IMR-90 (cell line): ENCODE measurements at regions not wholly inside any gene's neighbourhood (a gene's known extent, or its start where the extent isn't known, plus 50 kb on each side); places are given as distances from the start of the nearest gene placed in this dataset.

Experiments
- ATAC-seq: fragments of 200-7000 bp; cut with Tn5 transposase; 2 replicates; pipeline ENCODE4 v1.9.1; 2020; ENCODE audit warnings: low read depth, mild to moderate bottlenecking, moderate library complexity
- BruUV-seq: library from RNA; stranded (reverse); fragments of 400-500 nt; replicated peaks from 2 replicates; lab custom pipeline; 2021; lab: Mats Ljungman, UMichigan
- CTCF ChIA-PET: fragments of 300-600 bp; formaldehyde crosslinking; extraction: SDS; loops from one replicate; lab custom pipeline; 2021; ENCODE audit warnings: antibody characterized with exemption; lab: Yijun Ruan, JAX
- POLR2A ChIA-PET: fragments of 300-600 bp; sonication (Branson Sonifier 250); formaldehyde crosslinking; loops from one replicate; lab custom pipeline; 2022; ENCODE audit warnings: antibody characterized with exemption; ENCODE audit not compliant: unreplicated experiment; lab: Charles Lee
- DNase-seq: peaks from one replicate; pipeline ENCODE4 v3.0.0; 2013
- H2AFZ ChIP-seq: replicated peaks from 2 replicates; pipeline ENCODE3; 2013; ENCODE audit warnings: low read length, mild to moderate bottlenecking; ENCODE audit not compliant: poor library complexity
- H2AK5ac ChIP-seq: 2 replicates; pipeline ENCODE4 v1.6.1; 2013; ENCODE audit warnings: low read depth, low read length, inconsistent platforms
- H2AK9ac ChIP-seq: replicated peaks from 2 replicates; pipeline ENCODE3; 2013; ENCODE audit warnings: mild to moderate bottlenecking, low read depth, low read length, moderate library complexity; ENCODE audit not compliant: poor library complexity
- H2BK120ac ChIP-seq: 2 replicates; pipeline ENCODE4 v1.6.1; 2013; ENCODE audit warnings: low read depth, low read length, inconsistent platforms
- H2BK15ac ChIP-seq: 3 replicates; pipeline ENCODE4 v1.6.1; 2013; ENCODE audit warnings: low read depth, low read length, inconsistent platforms
- H2BK20ac ChIP-seq: 2 replicates; pipeline ENCODE4 v1.6.1; 2013; ENCODE audit warnings: low read depth, mild to moderate bottlenecking, inconsistent platforms, low read length, moderate library complexity
- H2BK5ac ChIP-seq: 2 replicates; pipeline ENCODE4 v1.6.1; 2013; ENCODE audit warnings: mild to moderate bottlenecking, low read depth, low read length, inconsistent platforms; ENCODE audit not compliant: poor library complexity, severe bottlenecking
- H3K14ac ChIP-seq: replicated peaks from 2 replicates; pipeline ENCODE4 v1.6.1; 2013; ENCODE audit warnings: low read depth, low read length, inconsistent platforms
- H3K18ac ChIP-seq: 2 replicates; pipeline ENCODE4 v1.6.1; 2013; ENCODE audit warnings: low read depth, low read length, control low read depth
- H3K23ac ChIP-seq: 2 replicates; pipeline ENCODE4 v1.6.1; 2013; ENCODE audit warnings: low read depth, low read length, inconsistent platforms
- H3K27ac ChIP-seq: 2 replicates; pipeline ENCODE4 v1.5.1; 2013; ENCODE audit warnings: mild to moderate bottlenecking, control low read depth, low read length; ENCODE audit not compliant: insufficient read depth
- H3K27me3 ChIP-seq: 2 replicates; pipeline ENCODE4 v1.6.1; 2013; ENCODE audit warnings: low read length; ENCODE audit not compliant: control insufficient read depth, insufficient read depth
- H3K36me3 ChIP-seq: 2 replicates; pipeline ENCODE4 v1.6.1; 2013; ENCODE audit warnings: low read length, mixed read lengths; ENCODE audit not compliant: control insufficient read depth, insufficient read depth
- H3K4ac ChIP-seq: 2 replicates; pipeline ENCODE4 v1.6.1; 2013; ENCODE audit warnings: low read depth, low read length, inconsistent platforms
- H3K4me1 ChIP-seq: 2 replicates; pipeline ENCODE4 v1.6.1; 2013; ENCODE audit warnings: low read length, mixed read lengths; ENCODE audit not compliant: control insufficient read depth, insufficient read depth
- H3K4me2 ChIP-seq: 2 replicates; pipeline ENCODE4 v1.6.1; 2013; ENCODE audit warnings: low read depth, mild to moderate bottlenecking, control low read depth, low read length, moderate library complexity
- H3K4me3 ChIP-seq: 2 replicates; pipeline ENCODE4 v1.5.1; 2013; ENCODE audit warnings: low read depth, mild to moderate bottlenecking, control low read depth, low read length, moderate library complexity; ENCODE audit not compliant: insufficient read depth
- H3K56ac ChIP-seq: 2 replicates; pipeline ENCODE4 v1.6.1; 2013; ENCODE audit warnings: low read length, inconsistent platforms; ENCODE audit not compliant: insufficient read depth; ENCODE audit errors: extremely low read depth
- H3K79me1 ChIP-seq, 2 experiments: 2 replicates each; pipeline ENCODE4 v1.6.1; 2013; ENCODE audit warnings: low read length in 2 of 2, inconsistent platforms in 1 of 2, low read depth in 1 of 2
- H3K9ac ChIP-seq: 2 replicates; pipeline ENCODE4 v1.6.1; 2013; ENCODE audit warnings: low read depth, low read length, control low read depth
- H3K9me1 ChIP-seq: 2 replicates; pipeline ENCODE4 v1.6.1; 2013; ENCODE audit warnings: low read length, inconsistent platforms; ENCODE audit not compliant: insufficient read depth
- H3K9me3 ChIP-seq: 2 replicates; pipeline ENCODE4 v1.6.1; 2013; ENCODE audit warnings: low read length; ENCODE audit not compliant: control insufficient read depth, insufficient read depth
- H4K20me1 ChIP-seq: 2 replicates; pipeline ENCODE4 v1.6.1; 2013; ENCODE audit warnings: low read length, inconsistent platforms; ENCODE audit not compliant: insufficient read depth
- H4K5ac ChIP-seq: 2 replicates; pipeline ENCODE4 v1.6.1; 2013; ENCODE audit warnings: mild to moderate bottlenecking, low read depth, low read length, control low read depth
- H4K8ac ChIP-seq, 2 experiments: 2 replicates each; pipeline ENCODE4 v1.6.1; 2013; ENCODE audit warnings: low read depth in 2 of 2, low read length in 2 of 2, control low read depth in 1 of 2, inconsistent platforms in 1 of 2
- H4K91ac ChIP-seq: 2 replicates; pipeline ENCODE4 v1.6.1; 2013; ENCODE audit warnings: low read depth, low read length, inconsistent platforms; ENCODE audit not compliant: insufficient read depth
- BHLHE40 ChIP-seq: fragments of 150-350 bp; IDR thresholded peaks from 2 replicates; pipeline ENCODE4 v1.6.1; 2016; ENCODE audit warnings: mild to moderate bottlenecking, low read depth, low read length
- CEBPB ChIP-seq: IDR thresholded peaks from 2 replicates; pipeline ENCODE4 v1.6.1; 2012; ENCODE audit warnings: low read depth, low read length, improper control_type of control experiment
- CHD1 ChIP-seq: IDR thresholded peaks from 2 replicates; pipeline ENCODE4 v1.6.1; 2012; ENCODE audit warnings: low read depth, low read length, improper control_type of control experiment
- FOS ChIP-seq: fragments of 150-350 bp; IDR thresholded peaks from 2 replicates; pipeline ENCODE4 v1.6.1; 2016; ENCODE audit warnings: low read depth, low read length
- MAZ ChIP-seq: IDR thresholded peaks from 2 replicates; pipeline ENCODE4 v1.6.1; 2012; ENCODE audit warnings: low read depth, mild to moderate bottlenecking, low read length, improper control_type of control experiment, moderate library complexity, borderline replicate concordance
- RCOR1 ChIP-seq: IDR thresholded peaks from 2 replicates; pipeline ENCODE4 v1.6.1; 2012; ENCODE audit warnings: mild to moderate bottlenecking, low read length, improper control_type of control experiment; ENCODE audit not compliant: insufficient replicate concordance
- WGBS, 2 experiments: methylation state at CpG; one replicate each; pipeline versions ENCODE4 v1.1.5 to v1.1.7; 2013; ENCODE audit warnings: missing lambda C conversion rate in 2 of 2; ENCODE audit not compliant: insufficient read length in 1 of 2; ENCODE audit errors: extremely low coverage in 2 of 2; 5-methylcytosine and 5-hydroxymethylcytosine counted together
- dilution Hi-C: fragments of 300-500 bp; cut with HindIII; formaldehyde crosslinking; loops from one replicate; pipeline ENCODE4 v1.14.3; 2018; ENCODE audit warnings: low sequenced_read_pairs; ENCODE audit not compliant: unreplicated experiment
- in situ Hi-C: fragments of 300-500 bp; cut with MboI; formaldehyde crosslinking; loops from 3 replicates; pipeline ENCODE4 v1.14.3; 2019; ENCODE audit warnings: low sequenced_read_pairs, inconsistent platforms, mixed read lengths
- intact Hi-C: fragments of 100-400 bp; cut with micrococcal nuclease; formaldehyde crosslinking; loops from 2 replicates; pipeline ENCODE4 v1.10.0; 2022
- TF ChIP-seq, protein P1 (sequence below): fragments of 150-350 bp; IDR thresholded peaks from 2 replicates; pipeline ENCODE4 v1.6.1; 2016; ENCODE audit warnings: low read depth, mild to moderate bottlenecking, low read length, moderate library complexity, borderline replicate concordance

DNA sequence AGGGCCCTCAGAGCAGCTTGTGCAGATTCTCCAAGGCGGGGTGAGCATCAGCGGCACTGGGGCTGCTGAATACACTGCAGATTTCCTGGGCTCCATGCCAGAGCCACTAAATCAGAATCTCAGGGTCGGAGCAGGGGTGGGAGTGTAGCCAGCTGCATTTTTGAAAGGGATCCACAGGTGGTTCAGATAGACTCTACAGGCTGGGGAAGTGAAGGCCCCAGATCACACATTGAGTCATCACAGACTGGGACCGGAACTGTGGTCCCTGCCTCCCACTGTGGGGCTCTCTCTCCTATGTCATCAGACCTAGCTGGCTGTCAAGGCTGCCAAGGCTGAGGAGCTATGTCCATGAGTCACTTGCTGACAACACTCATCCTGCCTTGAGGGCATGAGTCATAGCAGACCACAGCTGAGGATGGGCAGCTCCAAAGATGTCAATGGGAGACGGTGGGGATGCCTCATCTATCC is 162.3 kb upstream of the MAMLD1 start:
- DNase-seq, result peak; percentile 98
- Histone ChIP-seq H3K27ac (peak overlapping the region; percentile 24; the same call in 1 of the 2 replicates), H4K8ac (0 out of 4 replicates have a peak overlapping the region, but pooled peaks of 1 of the 2 experiments have one; percentile 35), H3K4me2 (no peak overlapping the region), H2BK15ac (0 out of 3 replicates have a peak overlapping the region, but pooled peaks have one; percentile 25), H3K9ac (no peak overlapping the region), H4K5ac (no peak overlapping the region), H2BK20ac (peak overlapping the region; percentile 48), H2BK120ac (peak overlapping the region; percentile 89), H3K79me1 (no peaks in the 10 kb centered on the region), H2AK5ac (no peak overlapping the region), H2BK5ac (no peak overlapping the region), H4K91ac (no peak overlapping the region), H3K4me3 (no peak overlapping the region), H3K23ac (no peak overlapping the region), H3K4me1 (peaks cover 10% of the 10 kb centered on the region), H4K20me1 (no peaks in the 10 kb centered on the region), H3K36me3 (no peaks in the 10 kb centered on the region), H2AFZ (peak overlapping the region; percentile 54), H3K9me3 (no peaks in the 10 kb centered on the region), H3K27me3 (no peaks in the 10 kb centered on the region), H3K9me1 (peaks cover 7% of the 10 kb centered on the region; the same call in 1 of the 2 replicates), H2AK9ac (no peak overlapping the region), H3K18ac (no peak overlapping the region), H3K14ac (no peak overlapping the region), H3K56ac (no peak overlapping the region), H3K4ac (no peak overlapping the region)
- no TSS peak for BruUV-seq
- dilution Hi-C loops (no loop called here), intact Hi-C loops (loop anchor here (2.0 to 5.0 kb wide), 2 partner anchors 164 to 238 kb away; no protein-coding TSS in a partner anchor), in situ Hi-C loops (no loop called here)
- ChIA-PET CTCF (no interaction called here), POLR2A (interaction anchor here (1.0 kb wide), 1 partner anchor 12 kb away, joined by 3 read pairs; no protein-coding TSS in a partner anchor)
- peak; percentile 86 for ATAC-seq
- TF ChIP-seq MAZ (peak; percentile 46; the same call in 1 of the 2 replicates), CHD1 (no peak), BHLHE40 (peak; percentile 58), FOS (peak; percentile 99), RCOR1 (peak; percentile 25), CEBPB (peak; percentile 73)
- TF ChIP-seq, protein P1, sequence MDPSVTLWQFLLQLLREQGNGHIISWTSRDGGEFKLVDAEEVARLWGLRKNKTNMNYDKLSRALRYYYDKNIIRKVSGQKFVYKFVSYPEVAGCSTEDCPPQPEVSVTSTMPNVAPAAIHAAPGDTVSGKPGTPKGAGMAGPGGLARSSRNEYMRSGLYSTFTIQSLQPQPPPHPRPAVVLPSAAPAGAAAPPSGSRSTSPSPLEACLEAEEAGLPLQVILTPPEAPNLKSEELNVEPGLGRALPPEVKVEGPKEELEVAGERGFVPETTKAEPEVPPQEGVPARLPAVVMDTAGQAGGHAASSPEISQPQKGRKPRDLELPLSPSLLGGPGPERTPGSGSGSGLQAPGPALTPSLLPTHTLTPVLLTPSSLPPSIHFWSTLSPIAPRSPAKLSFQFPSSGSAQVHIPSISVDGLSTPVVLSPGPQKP, result no peak
- WGBS, 2 experiments, result 14% methylated on average over 1 of the region's 5 CpGs; no CpG with 5 or more reads in 1 of the 2 experiments
